ENCODE measurements at regions not wholly inside any gene's neighbourhood (a gene's known extent, or its start where the extent isn't known, plus 50 kb on each side); places are given as distances from the start of the nearest gene placed in this dataset.

DNA sequence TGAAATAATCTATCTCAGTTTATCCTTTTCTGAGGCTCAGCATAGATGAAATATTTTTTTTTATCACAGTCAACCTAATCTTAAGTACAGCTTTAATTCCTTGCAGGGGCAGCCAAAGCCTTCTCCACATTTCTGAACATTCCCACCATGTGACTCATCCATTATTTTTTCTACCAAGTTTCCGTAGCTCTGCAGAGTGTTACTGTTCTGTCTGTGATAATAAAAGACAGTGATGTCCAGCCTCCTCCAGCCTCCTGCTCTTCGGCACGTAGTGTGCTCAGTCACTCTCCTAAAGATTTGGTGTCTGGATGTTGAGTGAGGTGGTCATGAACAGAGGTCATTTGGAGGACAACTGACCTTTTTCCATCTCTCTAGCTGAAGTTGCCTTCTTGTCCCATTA, 338.1 kb upstream of the ADAMTS16 start:
- DNase-seq (ENCODE audit: low read depth): no peak
- no peak overlapping the region for H3K4me3 ChIP-seq (ENCODE audit: control insufficient read depth, low read depth, low read length)
- TF ChIP-seq, protein P1, sequence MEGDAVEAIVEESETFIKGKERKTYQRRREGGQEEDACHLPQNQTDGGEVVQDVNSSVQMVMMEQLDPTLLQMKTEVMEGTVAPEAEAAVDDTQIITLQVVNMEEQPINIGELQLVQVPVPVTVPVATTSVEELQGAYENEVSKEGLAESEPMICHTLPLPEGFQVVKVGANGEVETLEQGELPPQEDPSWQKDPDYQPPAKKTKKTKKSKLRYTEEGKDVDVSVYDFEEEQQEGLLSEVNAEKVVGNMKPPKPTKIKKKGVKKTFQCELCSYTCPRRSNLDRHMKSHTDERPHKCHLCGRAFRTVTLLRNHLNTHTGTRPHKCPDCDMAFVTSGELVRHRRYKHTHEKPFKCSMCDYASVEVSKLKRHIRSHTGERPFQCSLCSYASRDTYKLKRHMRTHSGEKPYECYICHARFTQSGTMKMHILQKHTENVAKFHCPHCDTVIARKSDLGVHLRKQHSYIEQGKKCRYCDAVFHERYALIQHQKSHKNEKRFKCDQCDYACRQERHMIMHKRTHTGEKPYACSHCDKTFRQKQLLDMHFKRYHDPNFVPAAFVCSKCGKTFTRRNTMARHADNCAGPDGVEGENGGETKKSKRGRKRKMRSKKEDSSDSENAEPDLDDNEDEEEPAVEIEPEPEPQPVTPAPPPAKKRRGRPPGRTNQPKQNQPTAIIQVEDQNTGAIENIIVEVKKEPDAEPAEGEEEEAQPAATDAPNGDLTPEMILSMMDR (conservative IDR thresholded peaks at IDR 0.05; ENCODE audit: control insufficient read depth, insufficient read depth, low read depth, low read length): no peak

- TF ChIP-seq, protein P1 (conservative IDR thresholded peaks at IDR 0.05; ENCODE audit: control insufficient read depth, insufficient read depth, low read depth, low read length): no peak
- DNase-seq (ENCODE audit: low read depth): no peak
- no peak overlapping the region for H3K4me3 ChIP-seq (ENCODE audit: control insufficient read depth, low read depth, low read length)
Measured at GRCh38 chr5:4804691-4805360, 335.3 kb upstream of the ADAMTS16 start.

DNA sequence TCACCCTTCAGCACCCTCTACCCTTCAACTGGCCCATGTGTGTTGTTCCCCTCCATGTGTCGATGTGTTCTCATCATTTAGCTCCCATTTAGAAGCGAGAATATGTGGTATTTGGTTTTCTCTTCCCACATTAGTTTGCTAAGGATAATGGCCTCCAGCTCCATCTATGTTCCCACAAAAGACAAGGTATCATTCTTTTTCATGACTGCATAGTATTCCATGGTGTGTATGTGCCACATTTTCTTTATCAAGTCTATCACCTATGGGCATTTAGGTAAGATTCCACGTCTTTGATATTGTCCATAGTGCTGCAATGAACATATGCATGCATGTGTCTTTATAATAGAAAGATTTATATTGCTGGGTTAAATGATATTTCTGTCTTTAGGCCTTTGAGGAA, 325.1 kb upstream of the ADAMTS16 start:
- TF ChIP-seq, protein P1 (conservative IDR thresholded peaks at IDR 0.05; ENCODE audit: control insufficient read depth, insufficient read depth, low read depth, low read length): no peak
- no peak overlapping the region for H3K4me3 ChIP-seq (ENCODE audit: control insufficient read depth, low read depth, low read length)
- no peak for DNase-seq (ENCODE audit: low read depth)

DNA sequence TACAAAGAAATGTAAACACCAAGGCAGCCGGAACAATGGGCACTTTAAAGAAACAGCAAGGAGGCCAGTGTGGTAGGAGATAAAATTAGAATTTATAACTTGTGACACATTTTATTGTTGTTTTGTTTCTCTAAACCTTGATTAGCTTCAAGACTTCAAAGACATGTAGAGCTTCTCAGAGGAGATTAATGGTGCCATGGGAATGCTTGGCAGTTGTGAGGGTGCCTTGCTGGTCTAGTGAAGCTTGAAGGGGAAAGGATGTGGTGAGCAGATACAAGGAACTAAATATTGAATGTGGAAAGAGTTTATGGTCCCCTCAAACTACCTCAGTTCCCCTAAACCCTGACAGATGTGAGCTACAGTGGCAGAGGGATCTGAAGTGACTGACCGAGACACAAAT, 322.4 kb upstream of the ADAMTS16 start:
- H3K4me3 ChIP-seq (ENCODE audit: control insufficient read depth, low read depth, low read length): no peak overlapping the region
- TF ChIP-seq, protein P1 (conservative IDR thresholded peaks at IDR 0.05; ENCODE audit: control insufficient read depth, insufficient read depth, low read depth, low read length): no peak
- DNase-seq (ENCODE audit: low read depth): no peak

GRCh38 chr5:4831325-4831724, 308.8 kb upstream of the ADAMTS16 start:
- TF ChIP-seq, protein P1 (conservative IDR thresholded peaks at IDR 0.05; ENCODE audit: control insufficient read depth, insufficient read depth, low read depth, low read length): no peak
- no peak for DNase-seq (ENCODE audit: low read depth)
- no peak overlapping the region for H3K4me3 ChIP-seq (ENCODE audit: control insufficient read depth, low read depth, low read length)

DNA sequence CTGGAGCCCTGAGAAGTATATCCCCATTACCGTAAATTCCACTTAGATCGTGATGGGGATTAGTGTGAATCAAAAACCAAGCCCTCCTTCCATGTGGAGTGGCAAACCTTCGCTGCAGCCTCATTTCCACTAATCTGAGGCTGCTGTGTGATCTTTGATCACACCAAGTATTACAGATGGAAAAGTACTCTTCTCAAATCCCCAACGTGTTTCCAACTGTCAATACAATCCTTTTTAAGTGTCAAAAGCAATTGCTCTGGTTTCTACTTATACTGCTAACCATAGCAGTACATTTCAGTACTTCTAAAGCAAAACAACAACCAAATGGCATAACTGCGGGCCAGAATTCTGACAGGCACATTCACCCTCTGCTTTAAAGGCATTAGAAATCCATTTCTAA, 307.7 kb upstream of the ADAMTS16 start:
- DNase-seq (ENCODE audit: low read depth): no peak
- no peak overlapping the region for H3K4me3 ChIP-seq (ENCODE audit: control insufficient read depth, low read depth, low read length)
- TF ChIP-seq, protein P1 (conservative IDR thresholded peaks at IDR 0.05; ENCODE audit: control insufficient read depth, insufficient read depth, low read depth, low read length): no peak
